Activated CD4-positive, CD25-positive, alpha-beta regulatory T cell treated with anti-CD3 and anti-CD28 coated beads, Interleukin-2, amount 50 U/mL, for 16 hours (primary cell): ENCODE measurements at regions not wholly inside any gene's neighbourhood (a gene's known extent, or its start where the extent isn't known, plus 50 kb on each side); places are given as distances from the start of the nearest gene placed in this dataset.

ENCODE experiments used
- DNase-seq: peaks from one replicate; pipeline ENCODE4 v3.0.0-alpha.2; 2020; ENCODE audit warnings: low read depth, low spot score

- no peak for DNase-seq
These were observed 325.8 kb downstream of the DYSF start for GRCh38 chr2:71778936-71779773.

DNA sequence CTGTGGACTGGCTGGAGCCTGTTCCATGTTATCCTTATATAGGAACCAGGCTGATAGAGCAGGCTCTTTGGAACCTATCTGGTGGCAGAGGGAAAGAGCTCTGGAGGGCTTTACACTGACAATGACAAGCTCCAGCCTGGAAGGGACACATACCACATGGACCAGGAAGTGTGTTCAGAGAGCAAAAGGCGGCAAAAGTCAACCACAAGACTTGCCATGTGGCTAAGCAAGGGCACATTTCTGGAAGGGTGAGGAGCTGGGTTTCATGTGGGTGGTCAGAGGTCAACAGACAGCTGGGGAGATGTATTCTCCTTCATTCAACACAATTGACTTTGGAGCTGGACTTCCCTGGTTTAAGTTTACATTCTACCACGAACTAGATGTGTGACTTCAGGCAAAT lies 325.2 kb downstream of the DYSF start:
- no peak for DNase-seq

GRCh38 chr2:71777946-71778345 lies 324.6 kb downstream of the DYSF start:
- no peak for DNase-seq

DNA sequence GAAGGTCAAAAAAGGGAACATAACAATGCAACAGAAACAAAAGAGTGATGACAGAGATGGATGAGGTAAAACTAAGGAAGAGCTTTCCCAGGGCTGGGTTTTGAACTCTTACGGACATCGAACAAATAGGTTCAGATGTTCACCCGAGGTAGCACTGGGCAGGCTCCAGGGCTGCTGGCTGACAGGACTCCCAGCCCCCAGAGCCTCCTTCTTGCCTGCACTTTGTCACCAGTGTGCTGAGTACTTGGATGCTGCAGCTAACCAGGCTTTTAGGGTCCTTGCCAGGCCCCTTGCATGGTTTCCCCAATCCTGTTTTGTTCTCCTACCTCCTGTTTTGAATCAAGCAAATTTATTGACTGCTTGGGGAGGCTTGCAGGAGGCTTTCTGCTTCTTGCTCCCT lies 322.9 kb downstream of the DYSF start:
- DNase-seq, result no peak

DNA sequence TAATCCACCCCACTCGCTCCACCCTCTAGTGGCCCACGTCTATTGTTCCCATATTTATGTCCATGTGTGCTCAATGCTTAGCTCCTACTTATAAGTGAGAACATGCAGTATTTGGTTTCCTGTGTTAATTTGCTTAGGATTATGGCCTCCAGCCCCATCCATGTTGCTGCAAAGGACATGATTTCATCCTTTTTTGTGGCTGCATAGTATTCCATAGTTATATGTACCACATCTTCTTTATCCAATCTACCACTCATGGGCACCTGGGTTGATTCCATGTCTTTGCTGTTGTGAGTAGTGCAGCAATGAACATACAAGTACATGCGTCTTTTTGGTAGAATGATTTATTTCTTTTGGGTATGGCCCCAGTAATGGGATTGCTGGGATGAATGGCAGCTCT lies 319.9 kb downstream of the DYSF start:
- DNase-seq, result no peak

DNA sequence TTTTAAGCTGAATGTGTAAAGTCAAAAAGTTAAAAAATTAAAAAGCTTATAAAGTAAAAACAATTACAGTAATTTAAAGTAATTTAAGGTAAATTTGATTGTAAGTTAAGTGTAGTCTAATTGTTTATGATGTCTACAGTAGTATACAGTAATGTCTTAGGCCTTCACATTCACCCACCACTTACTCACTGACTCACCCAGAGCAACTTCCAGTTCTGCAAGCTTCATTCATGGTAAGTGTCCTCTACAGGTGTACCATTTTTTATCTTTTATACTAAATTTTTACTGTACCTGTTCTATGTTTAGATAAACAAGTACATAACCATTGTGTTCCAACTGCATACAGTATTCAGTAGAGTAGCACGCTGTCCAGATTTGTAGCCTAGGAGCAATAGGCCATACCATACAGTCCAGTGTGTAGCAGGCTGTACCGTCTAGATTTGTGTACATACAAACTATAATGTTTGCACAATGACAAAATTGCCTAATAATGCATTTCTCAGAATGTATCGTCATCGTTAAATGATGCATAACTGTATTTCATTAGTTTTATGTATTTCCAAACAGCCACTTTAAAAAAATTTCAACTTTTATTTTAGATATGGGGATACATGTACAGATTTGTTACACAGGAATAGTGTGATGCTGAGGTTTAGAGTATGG lies 319.3 kb downstream of the DYSF start:
- no peak for DNase-seq

GRCh38 chr2:71767663-71768062 lies 314.3 kb downstream of the DYSF start:
- DNase-seq, result no peak

DNA sequence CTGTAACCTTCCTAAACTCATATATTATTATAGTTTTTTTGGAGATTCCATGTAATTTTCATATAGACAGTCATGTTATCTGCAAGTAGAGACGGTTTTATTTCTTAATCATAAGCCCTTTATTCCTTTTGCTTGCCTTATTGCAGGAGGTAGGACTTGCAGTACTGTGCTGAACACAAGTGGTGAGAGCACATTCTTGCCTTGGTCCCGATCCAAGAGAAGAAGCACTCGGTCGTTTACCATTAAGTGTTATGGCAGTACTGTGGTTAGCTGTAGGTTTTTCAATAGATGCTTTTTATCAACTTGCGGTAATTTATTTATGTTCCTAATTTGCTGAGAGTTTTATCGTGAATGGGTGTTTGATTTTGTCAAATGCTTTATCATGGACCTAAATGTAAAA lies 305.7 kb downstream of the DYSF start:
- no peak for DNase-seq

DNA sequence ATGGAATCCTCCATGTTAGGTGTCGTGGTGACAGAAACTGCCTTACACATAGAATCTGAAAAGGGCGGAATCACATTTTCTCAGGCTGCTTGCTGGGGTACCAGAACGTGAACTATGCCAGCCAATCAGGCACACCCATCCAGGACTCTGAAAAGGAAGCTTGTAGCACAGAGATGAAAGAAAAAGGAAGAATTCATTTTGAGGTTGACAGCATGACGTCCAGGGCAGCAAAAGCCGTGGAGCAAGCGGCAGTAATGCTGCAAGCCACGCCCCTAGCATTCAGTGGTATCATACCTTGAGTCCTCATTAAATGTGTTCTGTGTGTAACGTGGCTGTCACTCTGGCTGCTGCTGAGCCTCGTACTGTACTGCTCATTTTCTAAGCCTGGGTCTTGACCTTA lies 304.0 kb downstream of the DYSF start:
- DNase-seq, result no peak

DNA sequence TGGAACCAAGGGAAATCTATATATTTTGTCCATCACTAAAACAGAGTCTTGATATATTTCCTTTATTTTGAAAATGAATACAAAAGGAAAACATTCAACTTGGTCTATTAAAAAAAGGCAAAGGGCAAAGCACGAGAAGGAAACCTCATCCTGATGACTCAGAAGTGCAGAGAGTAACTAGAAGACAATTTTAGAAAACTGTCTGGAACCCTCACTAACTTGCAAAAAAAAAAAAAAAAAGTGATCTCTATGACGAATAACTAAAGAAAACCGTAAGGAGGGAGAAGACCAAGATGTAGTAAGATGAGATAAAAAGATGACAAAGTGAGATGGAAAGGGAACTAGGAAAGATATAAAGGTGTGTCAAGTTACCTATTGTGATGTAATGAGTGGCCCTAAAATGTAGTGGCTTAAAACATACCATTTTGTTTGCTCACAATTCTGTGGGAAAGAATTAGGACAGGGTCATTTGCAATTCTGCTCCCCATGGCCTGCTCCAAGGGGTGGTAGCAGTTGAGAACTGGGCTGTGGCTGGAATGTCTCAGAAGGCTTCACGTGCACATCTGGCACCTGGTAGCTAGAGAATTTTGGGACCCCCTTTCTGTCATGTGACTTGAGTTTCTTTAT lies 303.0 kb downstream of the DYSF start:
- no peak for DNase-seq

DNA sequence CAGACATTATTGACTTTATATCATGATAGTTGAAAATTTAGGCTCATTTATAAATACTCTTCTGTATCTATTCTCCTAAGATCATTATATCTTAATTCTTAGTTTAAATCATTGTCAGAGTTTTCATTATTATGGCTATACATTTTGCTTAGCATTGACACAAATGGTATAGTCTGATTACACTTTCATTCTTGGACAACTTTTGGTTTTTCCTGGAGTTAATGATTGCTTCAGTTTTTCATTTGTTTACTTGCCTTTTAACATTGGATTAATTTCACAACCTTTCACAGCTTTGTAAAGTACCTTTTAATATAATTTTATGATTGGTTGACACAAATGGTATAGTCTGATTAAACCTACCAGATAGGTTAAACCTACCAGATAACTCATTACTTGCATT lies 298.2 kb downstream of the DYSF start:
- no peak for DNase-seq

- DNase-seq, result no peak
These were observed 296.3 kb downstream of the DYSF start for GRCh38 chr2:71749671-71750101.

DNA sequence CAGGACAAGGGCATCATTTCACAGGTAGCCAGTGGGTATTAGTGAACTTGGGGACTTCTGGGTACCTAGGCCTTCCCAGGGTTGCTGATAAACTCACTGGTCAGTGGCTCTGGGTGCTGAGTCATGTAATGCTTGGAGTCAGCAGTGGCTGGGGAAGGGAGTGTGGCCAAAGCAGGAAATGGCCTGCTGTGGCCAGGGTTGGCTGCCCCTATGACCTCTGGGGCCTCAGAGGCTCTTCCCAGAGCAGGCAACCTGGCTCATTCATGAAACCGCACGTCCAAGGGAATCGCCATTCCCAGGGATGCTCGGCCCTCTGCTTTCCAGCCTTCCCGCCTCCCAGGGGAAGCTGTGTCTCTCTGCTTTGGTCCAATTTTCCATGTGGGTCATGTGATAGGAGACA lies 294.9 kb downstream of the DYSF start:
- DNase-seq, result no peak

DNA sequence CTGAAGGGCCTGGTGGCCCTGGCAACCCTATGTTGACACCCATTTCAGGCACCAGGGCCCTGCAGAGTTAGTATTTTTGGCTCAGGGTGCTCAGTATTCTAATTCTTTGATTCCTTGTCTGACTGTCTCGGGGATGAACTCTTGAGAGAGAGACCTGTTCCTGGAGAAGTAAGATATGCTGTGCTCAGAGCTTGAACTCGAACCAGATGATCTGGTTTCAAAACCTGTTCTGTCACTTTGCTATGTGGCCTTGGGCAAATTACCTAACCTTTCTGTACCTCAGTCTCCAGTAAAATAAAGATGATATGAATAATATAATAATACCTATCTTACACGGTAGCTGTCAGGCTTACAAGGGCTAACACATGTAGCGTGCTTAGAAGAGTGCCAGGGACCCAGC lies 294.2 kb downstream of the DYSF start:
- no peak for DNase-seq

DNA sequence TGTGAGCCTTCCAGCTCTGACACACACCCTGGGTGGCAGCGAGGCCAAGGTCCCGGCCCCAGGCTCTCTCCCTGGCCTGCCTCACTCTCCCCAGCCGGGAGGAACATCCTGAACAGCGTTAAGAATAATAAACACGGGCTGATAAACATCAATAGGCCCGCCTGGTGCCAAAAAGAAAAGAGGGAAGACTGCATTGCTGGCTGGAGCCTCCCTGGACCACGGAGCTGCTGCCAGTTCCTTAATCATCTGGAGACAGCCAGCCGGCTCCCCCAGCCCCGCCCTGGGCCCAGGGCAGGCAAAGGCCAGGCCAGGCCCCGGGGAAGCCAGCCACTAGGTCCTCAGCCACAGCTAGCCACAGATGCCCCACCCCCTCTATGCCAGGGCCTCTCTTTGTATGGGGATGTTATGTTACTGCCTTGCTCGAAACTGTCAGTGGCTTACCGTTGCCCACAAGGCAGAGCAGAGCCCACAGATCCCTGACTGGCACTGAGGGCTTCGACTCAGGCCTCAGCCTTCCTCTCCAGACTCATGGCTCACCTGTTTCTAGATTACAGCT lies 293.7 kb downstream of the DYSF start:
- no peak for DNase-seq

DNA sequence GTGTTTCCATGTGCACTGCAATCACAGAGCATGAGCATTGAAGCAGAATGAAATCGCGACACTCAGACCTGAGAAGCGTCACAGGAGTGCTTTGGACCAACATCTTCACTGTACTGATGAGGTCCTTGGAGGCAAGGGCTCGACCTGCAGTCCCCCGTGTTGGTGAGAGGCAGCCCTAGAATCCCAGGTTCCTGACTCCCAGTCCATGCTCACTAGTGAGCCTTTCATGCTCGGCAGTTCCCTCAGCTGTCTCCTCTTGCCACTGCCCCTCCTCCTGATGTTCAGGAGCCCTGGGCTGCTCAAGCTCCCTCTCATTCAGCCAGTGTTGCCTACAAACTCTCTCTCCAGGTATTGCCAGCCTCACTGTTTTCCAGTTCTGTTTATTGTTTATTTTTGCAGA lies 291.4 kb downstream of the DYSF start:
- no peak for DNase-seq

DNA sequence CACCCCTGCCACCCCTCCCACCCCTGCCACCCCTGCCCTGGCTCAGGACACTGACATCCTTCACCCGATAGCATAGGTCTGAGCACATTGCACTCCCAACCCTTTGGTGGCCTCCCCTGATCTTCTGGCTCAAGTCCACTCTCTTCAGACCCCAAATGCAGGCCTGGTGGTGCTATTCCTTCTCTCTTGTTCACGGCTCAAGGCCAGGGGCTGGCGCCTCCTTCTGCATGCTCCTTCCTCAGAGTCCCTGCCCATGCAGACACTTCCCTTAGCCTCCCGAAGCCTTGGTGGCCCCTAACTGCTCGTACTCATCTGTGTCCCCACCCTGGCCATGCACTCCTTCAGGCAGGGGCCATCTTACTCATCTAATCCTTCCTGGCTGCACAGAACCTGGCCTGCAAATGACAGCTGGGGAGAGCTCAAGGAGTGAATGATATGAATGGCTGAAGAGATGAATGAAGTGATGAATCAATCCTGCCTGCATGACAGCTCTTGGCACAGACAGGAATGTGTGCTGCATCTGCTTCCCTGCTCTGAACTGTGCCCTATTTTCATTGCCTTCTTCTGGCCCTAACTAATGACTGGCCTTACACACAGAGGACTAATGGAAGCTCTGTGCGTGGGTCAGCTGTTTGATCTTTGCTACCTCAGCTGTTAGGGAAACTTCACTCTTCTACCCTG lies 290.8 kb downstream of the DYSF start:
- no peak for DNase-seq

GRCh38 chr2:71742953-71743601 lies 289.7 kb downstream of the DYSF start:
- no peak for DNase-seq

- DNase-seq, result no peak
These were observed 283.6 kb downstream of the DYSF start for GRCh38 chr2:71736986-71737385.

GRCh38 chr2:71736091-71736861 lies 282.9 kb downstream of the DYSF start:
- no peak for DNase-seq
